ENCODE measurements at regions not wholly inside any gene's neighbourhood (a gene's known extent, or its start where the extent isn't known, plus 50 kb on each side); places are given as distances from the start of the nearest gene placed in this dataset.

DNA sequence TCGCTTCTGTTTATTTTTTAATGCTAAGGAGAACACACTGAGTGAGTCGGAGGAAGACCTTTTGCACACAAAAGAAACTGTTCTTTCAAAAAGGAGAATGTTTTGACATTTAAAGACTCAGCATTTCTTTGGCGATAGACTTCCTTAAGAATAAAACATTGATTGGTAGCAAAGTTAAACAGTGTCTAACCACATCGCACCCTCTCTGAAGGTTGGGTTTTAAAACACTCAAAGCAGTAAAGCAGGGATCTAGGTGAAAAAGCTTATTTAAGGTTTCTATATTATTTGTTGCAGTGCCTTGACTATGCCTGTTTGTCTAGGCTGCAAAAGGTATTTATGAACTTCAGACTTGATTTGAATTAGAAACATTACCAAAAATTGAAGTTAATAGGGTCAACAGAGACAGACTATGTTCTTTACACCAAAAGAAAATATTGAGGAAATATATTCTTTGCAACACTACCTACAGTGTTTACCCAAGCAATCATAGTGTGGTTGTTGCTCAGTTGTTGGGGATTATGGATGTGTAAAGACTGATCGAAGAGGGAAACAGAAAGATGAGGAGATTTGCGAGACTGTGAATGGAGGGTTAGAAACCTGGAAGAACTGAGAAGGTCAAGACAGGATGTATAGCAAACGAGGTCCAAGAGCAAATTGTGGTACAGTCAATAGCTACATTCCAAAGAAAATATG is 297.8 kb upstream of the SLC39A10 start:
- TF ChIP-seq, protein P1, sequence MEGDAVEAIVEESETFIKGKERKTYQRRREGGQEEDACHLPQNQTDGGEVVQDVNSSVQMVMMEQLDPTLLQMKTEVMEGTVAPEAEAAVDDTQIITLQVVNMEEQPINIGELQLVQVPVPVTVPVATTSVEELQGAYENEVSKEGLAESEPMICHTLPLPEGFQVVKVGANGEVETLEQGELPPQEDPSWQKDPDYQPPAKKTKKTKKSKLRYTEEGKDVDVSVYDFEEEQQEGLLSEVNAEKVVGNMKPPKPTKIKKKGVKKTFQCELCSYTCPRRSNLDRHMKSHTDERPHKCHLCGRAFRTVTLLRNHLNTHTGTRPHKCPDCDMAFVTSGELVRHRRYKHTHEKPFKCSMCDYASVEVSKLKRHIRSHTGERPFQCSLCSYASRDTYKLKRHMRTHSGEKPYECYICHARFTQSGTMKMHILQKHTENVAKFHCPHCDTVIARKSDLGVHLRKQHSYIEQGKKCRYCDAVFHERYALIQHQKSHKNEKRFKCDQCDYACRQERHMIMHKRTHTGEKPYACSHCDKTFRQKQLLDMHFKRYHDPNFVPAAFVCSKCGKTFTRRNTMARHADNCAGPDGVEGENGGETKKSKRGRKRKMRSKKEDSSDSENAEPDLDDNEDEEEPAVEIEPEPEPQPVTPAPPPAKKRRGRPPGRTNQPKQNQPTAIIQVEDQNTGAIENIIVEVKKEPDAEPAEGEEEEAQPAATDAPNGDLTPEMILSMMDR (conservative IDR thresholded peaks at IDR 0.05; ENCODE audit: low read length): no peak
- no peak for TF ChIP-seq EZH2phosphoT487 (IDR thresholded peaks at IDR 0.05; ENCODE audit: borderline replicate concordance, low read depth, low read length)
- ChIA-PET POLR2A (interaction anchor here (0.5 to 1.4 kb wide), 3 partner anchors 11 to 381 kb away, joined by 3 to 4 read pairs (median 4); no protein-coding TSS in a partner anchor), CTCF (ENCODE audit: unreplicated experiment) (no interaction called here)
- no TSS peak for BruUV-seq (replicated peaks)
- Histone ChIP-seq H3K9me2 (ENCODE audit: insufficient read depth, low read length) (no peaks in the 10 kb centered on the region), H3K9me3 (ENCODE audit: low read length) (peaks cover 5% of the 10 kb centered on the region; the same call in 1 of the 2 replicates), H3K36me3 (ENCODE audit: insufficient read depth, low read length) (no peaks in the 10 kb centered on the region), H2AFZ (ENCODE audit: low read length) (peak overlapping the region; percentile 24; the same call in 1 of the 2 replicates), H3K4me2 (ENCODE audit: low read length) (no peak overlapping the region), H4K20me1 (ENCODE audit: insufficient read depth, low read length) (no peaks in the 10 kb centered on the region), H3K4me3 (ENCODE audit: low read depth, low read length, poor library complexity, severe bottlenecking) (no peak overlapping the region), H3K79me2 (ENCODE audit: insufficient read depth, low read depth, low read length) (no peaks in the 10 kb centered on the region), H3K27ac (ENCODE audit: low read depth, low read length, poor library complexity, severe bottlenecking) (no peak overlapping the region), H3K4me1 (ENCODE audit: insufficient read depth, low read length, poor library complexity, severe bottlenecking) (no peaks in the 10 kb centered on the region)
- no peak for DNase-seq (ENCODE audit: low spot score)
- intact Hi-C loops (cut with micrococcal nuclease; ENCODE audit: unreplicated experiment): no loop called here

DNA sequence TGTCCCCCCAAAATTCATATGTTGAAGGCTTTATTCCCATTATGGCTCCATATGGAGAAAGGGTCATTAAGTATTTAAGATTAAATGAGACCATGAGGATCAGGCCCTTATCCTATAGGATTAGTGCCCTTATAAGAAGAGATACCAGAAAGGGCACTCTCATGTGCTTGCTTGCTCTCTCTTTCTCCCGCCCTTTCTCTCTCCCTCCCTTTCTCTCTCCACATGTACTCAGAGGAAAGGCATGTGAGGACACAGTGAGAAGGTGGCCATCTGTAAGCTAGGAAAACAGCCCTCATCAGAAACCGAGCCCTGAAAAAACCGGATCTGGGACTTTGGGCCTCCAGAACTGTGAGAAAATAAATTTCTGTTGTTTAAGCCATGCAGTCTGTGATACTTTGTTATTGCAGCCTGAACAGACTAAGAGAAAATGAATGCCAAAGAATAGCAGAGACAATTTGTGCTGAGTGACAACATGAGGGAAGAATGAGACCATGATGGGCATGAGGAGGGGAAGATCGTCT is 300.0 kb upstream of the SLC39A10 start:
- H3K4me3 ChIP-seq (ENCODE audit: low read depth, low read length, poor library complexity, severe bottlenecking): no peak overlapping the region
- no peak overlapping the region for H2AFZ ChIP-seq (ENCODE audit: low read length)
- intact Hi-C loops (cut with micrococcal nuclease; ENCODE audit: unreplicated experiment): no loop called here
- no peak for DNase-seq (ENCODE audit: low spot score)
- no peaks in the 10 kb centered on the region for H3K79me2 ChIP-seq (ENCODE audit: insufficient read depth, low read depth, low read length)
- no TSS peak for BruUV-seq (replicated peaks)
- H3K4me2 ChIP-seq (ENCODE audit: low read length): no peak overlapping the region
- no peaks in the 10 kb centered on the region for H4K20me1 ChIP-seq (ENCODE audit: insufficient read depth, low read length)
- H3K9me2 ChIP-seq (ENCODE audit: insufficient read depth, low read length): no peaks in the 10 kb centered on the region
- TF ChIP-seq, protein P1 (conservative IDR thresholded peaks at IDR 0.05; ENCODE audit: low read length): no peak
- TF ChIP-seq EZH2phosphoT487 (IDR thresholded peaks at IDR 0.05; ENCODE audit: borderline replicate concordance, low read depth, low read length): no peak
- H3K27ac ChIP-seq (ENCODE audit: low read depth, low read length, poor library complexity, severe bottlenecking): no peak overlapping the region
- ChIA-PET CTCF (ENCODE audit: unreplicated experiment) (no interaction called here), POLR2A (interaction anchor here (0.7 to 1.6 kb wide), 2 partner anchors 9 to 10 kb away, joined by 3 to 6 read pairs; no protein-coding TSS in a partner anchor)
- no peaks in the 10 kb centered on the region for H3K36me3 ChIP-seq (ENCODE audit: insufficient read depth, low read length)
- no peaks in the 10 kb centered on the region for H3K9me3 ChIP-seq (ENCODE audit: low read length)
- H3K4me1 ChIP-seq (ENCODE audit: insufficient read depth, low read length, poor library complexity, severe bottlenecking): no peaks in the 10 kb centered on the region

DNA sequence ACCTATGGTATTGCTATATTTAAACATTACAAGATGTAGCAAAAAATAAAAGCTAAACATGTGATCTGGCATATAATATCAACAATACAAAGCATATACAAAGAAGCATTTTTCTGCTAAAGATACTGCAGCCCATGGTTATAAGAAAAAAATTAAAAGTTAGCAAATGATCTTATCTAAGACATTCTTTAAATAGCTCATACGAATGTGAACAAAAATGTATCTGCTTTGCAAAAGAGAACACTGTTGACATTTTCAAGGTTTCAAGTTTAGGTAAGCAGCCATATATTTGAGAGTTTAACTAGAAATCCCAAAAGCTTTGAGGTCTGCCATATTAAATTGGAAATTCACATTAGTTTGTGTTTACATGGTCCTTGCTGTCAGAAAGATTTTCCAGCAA is 301.0 kb upstream of the SLC39A10 start:
- POLR2A ChIA-PET: interaction anchor here (0.7 to 1.6 kb wide), 4 partner anchors 8 to 380 kb away, joined by 3 to 6 read pairs (median 4); no protein-coding TSS in a partner anchor
- no peaks in the 10 kb centered on the region for H3K9me2 ChIP-seq (ENCODE audit: insufficient read depth, low read length)
- no peaks in the 10 kb centered on the region for H3K4me1 ChIP-seq (ENCODE audit: insufficient read depth, low read length, poor library complexity, severe bottlenecking)
- CTCF ChIA-PET (ENCODE audit: unreplicated experiment): no interaction called here
- no peaks in the 10 kb centered on the region for H3K9me3 ChIP-seq (ENCODE audit: low read length)
- no peaks in the 10 kb centered on the region for H3K79me2 ChIP-seq (ENCODE audit: insufficient read depth, low read depth, low read length)
- no peak for DNase-seq (ENCODE audit: low spot score)
- TF ChIP-seq EZH2phosphoT487 (IDR thresholded peaks at IDR 0.05; ENCODE audit: borderline replicate concordance, low read depth, low read length): no peak
- TF ChIP-seq, protein P1 (conservative IDR thresholded peaks at IDR 0.05; ENCODE audit: low read length): no peak
- BruUV-seq (replicated peaks): no TSS peak
- H2AFZ ChIP-seq (ENCODE audit: low read length): no peak overlapping the region
- H4K20me1 ChIP-seq (ENCODE audit: insufficient read depth, low read length): no peaks in the 10 kb centered on the region
- no peak overlapping the region for H3K4me2 ChIP-seq (ENCODE audit: low read length)
- H3K4me3 ChIP-seq (ENCODE audit: low read depth, low read length, poor library complexity, severe bottlenecking): no peak overlapping the region
- intact Hi-C loops (cut with micrococcal nuclease; ENCODE audit: unreplicated experiment): no loop called here
- no peaks in the 10 kb centered on the region for H3K36me3 ChIP-seq (ENCODE audit: insufficient read depth, low read length)
- no peak overlapping the region for H3K27ac ChIP-seq (ENCODE audit: low read depth, low read length, poor library complexity, severe bottlenecking)
